Gastrocnemius medialis (tissue), 4 donors: ENCODE measurements at regions not wholly inside any gene's neighbourhood (a gene's known extent, or its start where the extent isn't known, plus 50 kb on each side); places are given as distances from the start of the nearest gene placed in this dataset.
"Not testable (repeated sequence)": the region's sequence is repeated elsewhere in the genome, so short reads cannot be mapped to it uniquely, and the experiment has no call there.

ENCODE experiments used
- ATAC-seq, 2 donors: fragments of 150-250 bp; one replicate each; pipeline ENCODE4 v1.9.1; 2016
- DNase-seq, 2 donors: peaks; one replicate each; pipeline ENCODE4 v3.0.0-alpha.2; 2019
- H3K27ac ChIP-seq, 4 donors: fragments of 200-600 bp; sonication (generic); 1 replicate in 1 of 4; 2 replicates in 3 of 4; pipeline ENCODE4 v1.5.1; 2016 to 2018; ENCODE audit warnings: mild to moderate bottlenecking in 2 of 4, moderate library complexity in 1 of 4
- H3K27me3 ChIP-seq, 3 donors: fragments of 200-600 bp; sonication (generic) in 2 of 3; 1 replicate in 1 of 3; 2 replicates in 2 of 3; pipeline versions ENCODE4 v1.5.1 to v1.6.0; 2016 to 2019; ENCODE audit warnings: mild to moderate bottlenecking in 1 of 3, moderate library complexity in 1 of 3
- H3K36me3 ChIP-seq, 2 donors: fragments of 200-600 bp; sonication (generic) in 1 of 2; one replicate each; pipeline ENCODE4 v1.5.1; 2017 to 2018
- H3K4me1 ChIP-seq, 2 donors: fragments of 200-600 bp; sonication (generic) in 1 of 2; one replicate each; pipeline ENCODE4 v1.5.1; 2016 to 2017; ENCODE audit warnings: mild to moderate bottlenecking in 2 of 2
- H3K4me3 ChIP-seq, 4 donors: fragments of 200-600 bp; sonication (generic) in 3 of 4; 1 replicate in 1 of 4; 2 replicates in 3 of 4; pipeline ENCODE4 v1.5.1; 2016 to 2019; ENCODE audit warnings: mild to moderate bottlenecking in 2 of 4
- H3K9me3 ChIP-seq, 3 donors: fragments of 200-600 bp; sonication (generic) in 2 of 3; 1 replicate in 1 of 3; 2 replicates in 2 of 3; pipeline ENCODE4 v1.5.1; 2016 to 2019
- CTCF ChIP-seq, 5 experiments: fragments of 450-650 bp in 3 of 5; fragments of 200-600 bp in 2 of 5; sonication (generic) in 2 of 5; IDR thresholded peaks in 4 of 5; conservative IDR thresholded peaks in 1 of 5; 1 replicate in 4 of 5; 2 replicates in 1 of 5; pipeline ENCODE4 v1.5.1; 2016 to 2019; ENCODE audit warnings: antibody characterized with exemption in 5 of 5, mild to moderate bottlenecking in 3 of 5, moderate library complexity in 3 of 5
- POLR2A ChIP-seq, 2 donors: fragments of 450-650 bp; IDR thresholded peaks; one replicate each; pipeline ENCODE4 v1.6.1; 2017; ENCODE audit warnings: antibody characterized with exemption in 2 of 2, mild to moderate bottlenecking in 2 of 2, moderate library complexity in 2 of 2
- in situ Hi-C, 4 donors: fragments of 200-750 bp; cut with MboI; loops; one replicate each; pipeline versions ENCODE4 v1.15.0 to v1.8.0; 2017; ENCODE audit warnings: low sequenced_read_pairs in 4 of 4
- intact Hi-C: fragments of 100-400 bp; cut with DNase I; formaldehyde crosslinking; loops from one replicate; pipeline ENCODE4 v1.15.1; 2023; ENCODE audit warnings: low total_unique reads

- intact Hi-C loops (no loop called here), in situ Hi-C loops (no loop called here)
- ATAC-seq (no peak), DNase-seq (no peak)
- Histone ChIP-seq H3K4me3 (no peak overlapping the region), H3K27ac (no peak overlapping the region), H3K36me3 (no peaks in the 10 kb centered on the region), H3K4me1 (no peaks in the 10 kb centered on the region), H3K27me3 (peaks cover 0 to 4% (median 0%) of the 10 kb centered on the region in 3 donors), H3K9me3 (no peaks in the 10 kb centered on the region)
- TF ChIP-seq POLR2A (IDR thresholded peaks at IDR 0.05) (no peak), CTCF (IDR thresholded peaks at IDR 0.05 in 4 of 5, conservative IDR thresholded peaks at IDR 0.05 in 1 of 5) (no peak)
Measured at GRCh38 chr7:98733036-98733435, 116.0 kb downstream of the NPTX2 start.

DNA sequence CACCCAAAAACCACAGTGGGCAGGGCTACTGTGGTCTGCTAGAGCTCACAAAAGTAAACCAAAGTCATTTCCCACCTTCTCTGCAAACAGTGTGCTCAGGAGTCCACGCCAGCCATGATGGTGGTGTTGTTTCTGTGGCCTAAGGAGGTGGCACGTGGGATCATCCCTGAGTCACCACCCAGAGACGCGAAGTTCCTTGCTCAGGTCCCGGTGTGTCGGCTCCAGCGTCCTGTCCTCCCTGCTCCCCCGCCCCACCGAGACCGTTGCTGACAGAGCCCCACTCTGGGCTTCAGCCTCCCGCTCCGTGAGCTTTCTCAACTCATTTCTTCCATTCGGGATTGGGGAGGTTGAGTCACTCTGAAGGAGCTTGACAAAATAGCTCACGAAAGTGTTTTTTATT lies 118.7 kb downstream of the NPTX2 start:
- in situ Hi-C loops = no loop called here
- H3K4me3 ChIP-seq = no peak overlapping the region
- H3K4me1 ChIP-seq = no peaks in the 10 kb centered on the region
- H3K27ac ChIP-seq = no peak overlapping the region
- TF ChIP-seq POLR2A (IDR thresholded peaks at IDR 0.05) (no peak), CTCF (IDR thresholded peaks at IDR 0.05 in 4 of 5, conservative IDR thresholded peaks at IDR 0.05 in 1 of 5) (no peak)
- H3K9me3 ChIP-seq = no peaks in the 10 kb centered on the region
- ATAC-seq (no peak), DNase-seq (no peak)
- no peaks in the 10 kb centered on the region for H3K27me3 ChIP-seq
- no peaks in the 10 kb centered on the region for H3K36me3 ChIP-seq
- intact Hi-C loops = no loop called here

- H3K4me1 ChIP-seq, in situ Hi-C loops, H3K4me3 ChIP-seq, H3K36me3 ChIP-seq, H3K27me3 ChIP-seq, ATAC-seq, H3K9me3 ChIP-seq, H3K27ac ChIP-seq, DNase-seq, intact Hi-C loops: not testable (repeated sequence)
Measured at GRCh38 chr7:98736461-98736860, 119.4 kb downstream of the NPTX2 start.

GRCh38 chr7:98737176-98737575 lies 120.1 kb downstream of the NPTX2 start:
- H3K27ac ChIP-seq = no peak overlapping the region
- no peaks in the 10 kb centered on the region for H3K36me3 ChIP-seq
- DNase-seq = no peak
- intact Hi-C loops = no loop called here
- no peak for ATAC-seq
- H3K4me3 ChIP-seq = no peak overlapping the region
- TF ChIP-seq POLR2A (IDR thresholded peaks at IDR 0.05) = no peak
- TF ChIP-seq CTCF (IDR thresholded peaks at IDR 0.05 in 4 of 5, conservative IDR thresholded peaks at IDR 0.05 in 1 of 5) = no peak
- H3K9me3 ChIP-seq = no peaks in the 10 kb centered on the region
- no peaks in the 10 kb centered on the region for H3K27me3 ChIP-seq
- no peaks in the 10 kb centered on the region for H3K4me1 ChIP-seq
- in situ Hi-C loops = no loop called here

- H3K27me3 ChIP-seq = no peaks in the 10 kb centered on the region
- intact Hi-C loops = no loop called here
- TF ChIP-seq POLR2A (IDR thresholded peaks at IDR 0.05) (no peak), CTCF (IDR thresholded peaks at IDR 0.05 in 4 of 5, conservative IDR thresholded peaks at IDR 0.05 in 1 of 5) (no peak)
- in situ Hi-C loops = loop anchor here in 1 of 4 donors (10.0 kb wide), 1 partner anchor 306 kb away; no protein-coding TSS in a partner anchor
- no peak overlapping the region for H3K4me3 ChIP-seq
- H3K9me3 ChIP-seq = no peaks in the 10 kb centered on the region
- ATAC-seq (no peak), DNase-seq (no peak)
- H3K4me1 ChIP-seq = no peaks in the 10 kb centered on the region
- no peak overlapping the region for H3K27ac ChIP-seq
- no peaks in the 10 kb centered on the region for H3K36me3 ChIP-seq
Measured at GRCh38 chr7:98740643-98741042, 123.6 kb downstream of the NPTX2 start.
